ENCODE measurements at regions not wholly inside any gene's neighbourhood (a gene's known extent, or its start where the extent isn't known, plus 50 kb on each side); places are given as distances from the start of the nearest gene placed in this dataset.

- Mint-ChIP-seq H3K27me3 (ENCODE audit: low read depth) (no peaks in the 10 kb centered on the region), H3K36me3 (no peaks in the 10 kb centered on the region), H3K4me1 (no peaks in the 10 kb centered on the region), H3K4me3 (no peak overlapping the region), H3K9me3 (no peaks in the 10 kb centered on the region), H3K27ac (no peak overlapping the region)
- ChIA-PET POLR2A (no interaction called here), CTCF (no interaction called here)
- no peak for DNase-seq (ENCODE audit: low spot score)
- no peak for ATAC-seq
- TF ChIP-seq NR3C1 (CRISPR knock-in tag; conservative IDR thresholded peaks at IDR 0.05; ENCODE audit: low read depth) (no peak), FOXP4 (CRISPR knock-in tag; IDR thresholded peaks at IDR 0.05) (no peak), HMGXB4 (CRISPR knock-in tag; IDR thresholded peaks at IDR 0.05) (no peak), ARID4B (CRISPR knock-in tag; IDR thresholded peaks at IDR 0.05; ENCODE audit: borderline replicate concordance) (no peak), ELF4 (CRISPR knock-in tag; IDR thresholded peaks at IDR 0.05; ENCODE audit: low read depth) (no peak), ATF6 (CRISPR knock-in tag; IDR thresholded peaks at IDR 0.05) (no peak), GRHL2 (CRISPR knock-in tag; IDR thresholded peaks at IDR 0.05; ENCODE audit: insufficient replicate concordance, severe bottlenecking) (no peak), AFF4 (CRISPR knock-in tag; IDR thresholded peaks at IDR 0.05; ENCODE audit: borderline replicate concordance) (no peak), NR1H2 (CRISPR knock-in tag; IDR thresholded peaks at IDR 0.05) (no peak), OVOL2 (CRISPR knock-in tag; IDR thresholded peaks at IDR 0.05; ENCODE audit: borderline replicate concordance) (no peak), CTCF (IDR thresholded peaks at IDR 0.05) (no peak), KAT7 (CRISPR knock-in tag; IDR thresholded peaks at IDR 0.05; ENCODE audit: borderline replicate concordance) (no peak), ZNF425 (CRISPR knock-in tag; conservative IDR thresholded peaks at IDR 0.05) (no peak), E2F4 (CRISPR knock-in tag; IDR thresholded peaks at IDR 0.05; ENCODE audit: borderline replicate concordance, low read depth) (no peak), MLX (CRISPR knock-in tag; IDR thresholded peaks at IDR 0.05) (no peak), RORB (CRISPR knock-in tag; IDR thresholded peaks at IDR 0.05) (no peak)
Observed at GRCh38 chr5:63456279-63456678, 506.0 kb downstream of the HTR1A start.
